ENCODE measurements at regions not wholly inside any gene's neighbourhood (a gene's known extent, or its start where the extent isn't known, plus 50 kb on each side); places are given as distances from the start of the nearest gene placed in this dataset.

- TF ChIP-seq CTCF (IDR thresholded peaks at IDR 0.05) = no peak
- TF ChIP-seq POLR2A (IDR thresholded peaks at IDR 0.05) = no peak
Measured at GRCh38 chr9:115395511-115396021, 277.6 kb upstream of the TNC start.
